HepG2 (cell line): ENCODE measurements at regions not wholly inside any gene's neighbourhood (a gene's known extent, or its start where the extent isn't known, plus 50 kb on each side); places are given as distances from the start of the nearest gene placed in this dataset.
A peak's percentile ranks its signal among the peaks of the same experiment; 100 is the strongest.

Experiments
- ATAC-seq: fragments of 200-7000 bp; cut with Tn5 transposase; 3 replicates; pipeline ENCODE4 v1.9.1; 2020; ENCODE audit warnings: mild to moderate bottlenecking, moderate library complexity
- BruUV-seq: library from RNA; stranded (reverse); fragments of 400-500 nt; replicated peaks from 2 replicates; lab custom pipeline; 2021; lab: Mats Ljungman, UMichigan
- CTCF ChIA-PET: fragments of 300-600 bp; formaldehyde crosslinking; extraction: SDS; loops from one replicate; lab custom pipeline; 2021; ENCODE audit warnings: low total read pairs, inconsistent platforms, low intra/inter-chr PET ratio; lab: Yijun Ruan, JAX
- POLR2A ChIA-PET: fragments of 350-600 bp; sonication (Branson Sonifier 250); formaldehyde crosslinking; loops from one replicate; lab custom pipeline; 2020; ENCODE audit warnings: antibody characterized with exemption, inconsistent platforms; lab: Yijun Ruan, JAX
- DNase-seq: peaks from one replicate; pipeline ENCODE4 v3.0.0-alpha.2; 2015; ENCODE audit warnings: low spot score
- FAIRE-seq: peaks from 3 replicates; lab custom pipeline; 2011; peaks lifted over from hg19 to GRCh38; lab: Jason Lieb, UNC
- H2AFZ ChIP-seq: one replicate; pipeline ENCODE4 v1.6.1; 2011; ENCODE audit warnings: low read length, inconsistent platforms
- H3K27ac ChIP-seq: fragments of 300-600 bp; 3 replicates; pipeline ENCODE4 v1.8.0; 2011; ENCODE audit warnings: mixed run types, mild to moderate bottlenecking, mixed read lengths, low read length, inconsistent platforms; ENCODE audit not compliant: insufficient read depth; ENCODE audit errors: extremely low read length
- H3K27me3 ChIP-seq, 2 experiments: fragments of 200-600 bp in 1 of 2; 2 replicates in 1 of 2; 3 replicates in 1 of 2; pipeline versions ENCODE4 v1.6.0 to v1.8.0; 2011; ENCODE audit warnings: low read length in 2 of 2, mild to moderate bottlenecking in 2 of 2, moderate library complexity in 2 of 2, inconsistent platforms in 1 of 2; ENCODE audit not compliant: insufficient read depth in 2 of 2, control insufficient read depth in 1 of 2
- H3K36me3 ChIP-seq, 2 experiments: fragments of 200-600 bp in 1 of 2; replicated peaks in 1 of 2; 2 replicates in 1 of 2; 3 replicates in 1 of 2; pipeline versions ENCODE4 v1.5.1 to v1.8.0; 2011; ENCODE audit warnings: low read length in 2 of 2, inconsistent platforms in 1 of 2; ENCODE audit not compliant: insufficient read depth in 2 of 2, control insufficient read depth in 1 of 2
- H3K4me1 ChIP-seq: 2 replicates; pipeline ENCODE4 v1.5.1; 2012; ENCODE audit warnings: low read length, inconsistent platforms; ENCODE audit not compliant: insufficient read depth
- H3K4me2 ChIP-seq: 2 replicates; pipeline ENCODE4 v1.6.0; 2011; ENCODE audit warnings: low read depth, low read length, inconsistent platforms
- H3K4me3 ChIP-seq, 3 experiments: fragments of 200-600 bp in 1 of 3; sonication (generic), shearing (Covaris generic) in 1 of 3; replicated peaks in 1 of 3; 2 replicates each; pipeline ENCODE4 v1.5.1; 2011 to 2016; ENCODE audit warnings: low read length in 3 of 3, inconsistent platforms in 2 of 3, low read depth in 2 of 3, mild to moderate bottlenecking in 2 of 3, control low read depth in 1 of 3, mixed read lengths in 1 of 3; ENCODE audit not compliant: insufficient read depth in 1 of 3
- H3K79me2 ChIP-seq: one replicate; pipeline ENCODE4 v1.6.1; 2011; ENCODE audit warnings: low read length, inconsistent platforms; ENCODE audit not compliant: insufficient read depth
- H3K9ac ChIP-seq: 2 replicates; pipeline ENCODE4 v1.6.0; 2011; ENCODE audit warnings: mild to moderate bottlenecking, low read depth, low read length, inconsistent platforms; ENCODE audit not compliant: insufficient read depth
- H3K9me3 ChIP-seq: 2 replicates; pipeline ENCODE4 v1.5.1; 2012; ENCODE audit warnings: mild to moderate bottlenecking, low read length
- H4K20me1 ChIP-seq: 2 replicates; pipeline ENCODE4 v1.6.0; 2011; ENCODE audit warnings: inconsistent platforms, mild to moderate bottlenecking, low read length, moderate library complexity; ENCODE audit not compliant: insufficient read depth
- ARID3A ChIP-seq: IDR thresholded peaks from 2 replicates; pipeline ENCODE4 v1.6.1; 2012; ENCODE audit warnings: low read depth, low read length, improper control_type of control experiment
- CERS6 ChIP-seq: sonication (generic); formaldehyde crosslinking; IDR thresholded peaks from 2 replicates; pipeline ENCODE4 v1.5.0; 2020; ENCODE audit warnings: missing genetic modification reagents
- RXRB ChIP-seq: IDR thresholded peaks from 2 replicates; pipeline ENCODE4 v1.6.1; 2016; ENCODE audit warnings: borderline replicate concordance, missing genetic modification reagents, missing compliant biosample characterization
- THRA ChIP-seq: sonication (generic); formaldehyde crosslinking; IDR thresholded peaks from 2 replicates; pipeline ENCODE4 v1.4.0; 2020; ENCODE audit warnings: missing genetic modification reagents, borderline replicate concordance
- ZMAT3 ChIP-seq: sonication (generic); formaldehyde crosslinking; conservative IDR thresholded peaks from 2 replicates; pipeline ENCODE4 v1.7.0; 2021; ENCODE audit warnings: missing genetic modification reagents
- ZNF567 ChIP-seq: sonication (generic); formaldehyde crosslinking; IDR thresholded peaks from 2 replicates; pipeline ENCODE4 v1.8.1; 2023; ENCODE audit warnings: mild to moderate bottlenecking, missing genetic modification reagents, borderline replicate concordance
- WGBS: methylation state at CpG from one replicate; pipeline ENCODE4 v1.1.6; 2017; ENCODE audit warnings: low lambda C conversion rate; 5-methylcytosine and 5-hydroxymethylcytosine counted together
- in situ Hi-C: cut with HindIII; loops from 2 replicates; pipeline ENCODE4 v1.10.0; 2017; ENCODE audit warnings: low pct_unique_long_range_greater_than_20kb; ENCODE audit not compliant: extremely low pct_ligation_motif_present
- intact Hi-C: fragments of 100-400 bp; cut with micrococcal nuclease; formaldehyde crosslinking; loops from one replicate; pipeline ENCODE4 v1.10.0; 2022; ENCODE audit not compliant: unreplicated experiment

- H3K4me2 ChIP-seq: no peak overlapping the region
- H3K4me3 ChIP-seq: no peak overlapping the region
- FAIRE-seq (no peak), DNase-seq (no peak), ATAC-seq (no peak)
- ChIA-PET POLR2A (no interaction called here), CTCF (no interaction called here)
- intact Hi-C loops: no loop called here
- H3K4me1 ChIP-seq: no peaks in the 10 kb centered on the region
- no peak overlapping the region for H3K27ac ChIP-seq
- no peaks in the 10 kb centered on the region for H4K20me1 ChIP-seq
- no peaks in the 10 kb centered on the region; the same call in 1 of the 2 replicates for H3K9me3 ChIP-seq
- no peaks in the 10 kb centered on the region for H3K79me2 ChIP-seq
- BruUV-seq: no TSS peak
- no peak overlapping the region for H3K9ac ChIP-seq
- no peak overlapping the region for H2AFZ ChIP-seq
- no peaks in the 10 kb centered on the region for H3K27me3 ChIP-seq
- WGBS: 26% methylated on average over 4 of the region's 4 CpGs
- no peak for TF ChIP-seq ZMAT3
- no peak for TF ChIP-seq CERS6 (CRISPR knock-in tag)
- in situ Hi-C loops: no loop called here
- no peaks in the 10 kb centered on the region for H3K36me3 ChIP-seq
Observed at GRCh38 chr3:156761713-156762451, 64.3 kb upstream of the LEKR1 start.

GRCh38 chr3:156762631-156763185 lies 63.4 kb upstream of the LEKR1 start:
- H3K4me3 ChIP-seq: no peak overlapping the region
- ChIA-PET POLR2A (no interaction called here), CTCF (no interaction called here)
- TF ChIP-seq ZNF567 (CRISPR knock-in tag) (no peak), RXRB (CRISPR knock-in tag) (peak; percentile 67; the same call in 1 of the 2 replicates), THRA (CRISPR knock-in tag) (peak; percentile 46; the same call in 1 of the 2 replicates), ARID3A (peak; percentile 51)
- in situ Hi-C loops: no loop called here
- H3K27me3 ChIP-seq: no peaks in the 10 kb centered on the region
- no peaks in the 10 kb centered on the region for H3K79me2 ChIP-seq
- H3K36me3 ChIP-seq: no peaks in the 10 kb centered on the region
- ATAC-seq (peak; percentile 90), DNase-seq (no peak), FAIRE-seq (no peak)
- no peaks in the 10 kb centered on the region for H4K20me1 ChIP-seq
- no peaks in the 10 kb centered on the region for H3K4me1 ChIP-seq
- 26% methylated on average over 4 of the region's 4 CpGs for WGBS
- intact Hi-C loops: no loop called here
- BruUV-seq: no TSS peak
- no peaks in the 10 kb centered on the region; the same call in 1 of the 2 replicates for H3K9me3 ChIP-seq
- no peak overlapping the region for H3K27ac ChIP-seq
- H2AFZ ChIP-seq: no peak overlapping the region
- no peak overlapping the region for H3K9ac ChIP-seq
- no peak overlapping the region for H3K4me2 ChIP-seq
